NCI-H510A (cell line): ENCODE measurements at regions not wholly inside any gene's neighbourhood (a gene's known extent, or its start where the extent isn't known, plus 50 kb on each side); places are given as distances from the start of the nearest gene placed in this dataset.
"Not testable (repeated sequence)": the region's sequence is repeated elsewhere in the genome, so short reads cannot be mapped to it uniquely, and the experiment has no call there.

Experiments used
- DNase-seq: peaks from one replicate; lab custom pipeline; 2025; lab: John Stamatoyannopoulos, UW

DNA sequence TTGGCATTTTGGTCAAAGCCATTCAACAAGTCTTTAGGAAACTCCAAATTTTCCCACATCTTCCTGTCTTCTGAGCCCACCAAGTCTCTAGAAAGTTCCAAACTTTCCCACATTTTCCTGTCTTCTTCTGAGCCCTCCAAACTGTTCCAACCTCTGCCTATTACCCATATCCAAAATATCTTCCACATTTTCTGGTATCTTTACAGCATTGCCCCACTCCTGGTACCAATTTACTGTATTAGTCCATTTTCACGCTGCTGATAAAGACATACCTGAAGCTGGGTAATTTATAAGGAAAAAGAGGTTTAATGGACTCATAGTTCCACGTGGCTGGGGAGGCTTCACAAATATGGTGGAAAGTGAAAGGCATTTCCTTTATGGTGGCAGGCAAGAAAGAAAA lies 56.1 kb upstream of the GABRA3 start:
- not testable (repeated sequence) for DNase-seq

DNA sequence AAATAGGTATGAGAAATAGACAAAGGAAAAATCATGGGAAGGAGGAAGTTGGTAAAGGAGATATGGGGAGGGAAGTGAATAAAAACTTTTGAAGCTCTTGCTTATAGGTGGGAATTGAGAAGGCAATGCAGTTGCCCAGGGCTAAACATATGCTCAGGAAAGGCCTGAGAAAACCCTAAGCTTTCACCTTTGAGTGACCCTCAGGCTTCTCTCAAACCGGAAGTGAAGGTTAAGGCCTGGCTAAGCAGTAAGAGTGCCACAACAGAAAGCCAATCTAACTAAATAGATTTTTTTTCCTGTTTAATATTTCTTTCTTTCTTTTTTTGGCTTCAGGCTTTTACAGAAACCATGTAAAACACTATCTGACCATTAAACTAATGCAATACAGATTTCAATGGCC lies 69.5 kb upstream of the GABRA3 start:
- no peak for DNase-seq

DNA sequence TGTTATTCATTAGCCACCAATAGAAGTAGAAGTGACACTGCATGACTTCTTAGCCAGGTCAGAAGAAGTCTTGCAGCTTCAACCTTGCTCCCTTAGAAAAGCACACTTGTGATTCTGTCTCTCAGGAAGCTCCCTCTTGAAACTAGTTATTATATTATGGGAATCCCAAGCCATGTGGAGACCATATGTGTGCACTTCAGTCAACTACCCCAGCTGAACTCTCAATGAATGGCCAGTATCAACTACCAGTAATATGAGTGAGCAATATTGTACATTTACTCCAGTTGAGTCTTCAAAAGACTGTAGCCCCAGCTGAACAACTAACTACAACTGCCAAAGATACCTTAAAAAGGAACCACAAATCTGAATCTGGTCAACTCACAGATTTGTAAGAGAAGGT lies 77.1 kb upstream of the GABRA3 start:
- DNase-seq, result no peak

DNA sequence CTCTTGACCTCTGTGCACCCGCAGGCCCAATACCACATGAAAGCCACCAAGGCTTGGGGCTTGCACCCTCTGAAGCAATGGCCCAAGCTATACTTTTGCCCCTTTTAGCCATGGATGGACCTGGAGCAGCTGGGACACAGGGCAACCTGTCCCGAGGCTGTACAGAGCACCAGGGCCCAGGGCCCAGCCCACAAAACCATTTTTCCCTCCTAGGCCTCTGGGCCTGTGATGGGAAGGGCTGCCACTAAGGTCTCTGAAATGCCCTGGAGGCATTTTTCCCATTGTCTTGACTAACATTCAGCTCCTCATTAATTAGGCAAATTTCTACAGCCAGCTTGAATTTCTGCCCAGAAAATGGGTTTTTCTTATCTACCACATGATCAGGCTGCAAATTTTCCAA lies 79.9 kb upstream of the GABRA3 start:
- DNase-seq, result no peak

DNA sequence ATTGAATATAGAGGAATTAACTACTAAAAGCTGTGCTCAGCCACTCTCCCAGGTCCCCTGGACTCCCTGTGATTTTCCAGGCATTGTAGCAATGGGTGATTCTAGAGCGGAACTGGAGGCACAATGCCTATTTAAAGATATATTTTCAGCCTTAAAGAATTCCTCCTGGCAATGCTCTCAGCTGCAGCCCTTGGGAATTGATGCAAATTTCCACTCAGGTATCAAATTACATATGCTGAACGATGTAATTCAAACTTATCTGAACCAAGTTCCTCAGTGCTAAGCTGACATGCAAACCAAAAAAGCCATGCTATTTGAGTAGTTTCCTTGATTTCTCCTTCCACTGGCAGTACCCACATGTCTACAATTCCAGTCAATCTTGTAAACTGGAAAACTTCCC lies 86.3 kb upstream of the GABRA3 start:
- DNase-seq, result peak; percentile 0

DNA sequence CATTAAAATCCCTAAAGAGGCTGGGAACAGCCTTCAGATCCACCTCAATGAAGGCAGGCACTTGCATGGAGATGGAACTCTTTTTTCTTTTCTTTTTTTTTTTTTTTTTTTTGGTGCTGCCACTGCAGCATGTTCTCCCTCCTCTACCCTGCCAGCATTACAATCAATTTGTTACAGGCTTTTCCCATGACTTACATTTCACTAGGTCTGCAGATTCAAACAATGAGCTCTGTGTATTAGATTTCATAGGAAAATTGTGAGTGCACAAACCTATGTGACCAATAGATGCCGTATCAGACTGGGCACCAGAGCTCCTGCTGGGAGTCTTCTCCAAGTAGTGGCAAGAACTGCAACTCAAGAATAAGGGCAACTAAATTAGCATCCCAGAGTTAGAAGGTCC lies 63.8 kb upstream of the GABRQ start:
- DNase-seq, result no peak

DNA sequence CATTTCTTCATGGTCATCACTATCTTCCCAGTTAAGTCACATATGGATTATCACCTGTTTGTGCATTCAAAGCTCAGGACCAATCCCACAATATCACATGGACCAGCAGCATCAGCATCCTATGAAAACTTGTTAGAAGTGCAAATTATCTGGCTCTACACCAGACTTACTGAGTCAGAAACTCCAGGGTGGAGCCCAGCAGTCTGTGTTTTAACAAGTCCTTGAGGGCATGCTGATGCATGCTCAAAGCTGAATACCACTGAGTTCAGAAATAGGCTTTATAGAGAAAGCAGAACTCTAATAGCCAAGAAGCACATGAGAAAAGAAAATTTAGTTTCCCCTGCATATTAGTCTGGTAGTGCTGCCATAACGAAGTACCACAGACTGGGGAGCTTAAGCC lies 62.4 kb upstream of the GABRQ start:
- no peak for DNase-seq

DNA sequence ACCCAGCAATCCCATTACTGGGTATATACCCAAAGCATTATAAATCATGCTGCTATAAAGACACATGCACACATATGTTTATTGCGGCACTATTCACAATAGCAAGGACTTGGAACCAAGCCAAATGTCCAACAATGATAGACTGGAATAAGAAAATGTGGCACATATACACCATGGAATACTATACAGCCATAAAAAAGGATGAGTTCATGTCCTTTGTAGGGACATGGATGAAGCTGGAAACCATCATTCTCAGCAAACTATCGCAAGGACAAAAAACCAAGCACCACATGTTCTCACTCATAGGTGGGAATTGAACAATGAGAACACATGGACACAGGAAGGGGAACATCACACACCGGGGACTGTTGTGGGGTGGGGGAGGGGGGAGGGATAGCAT lies 50.2 kb upstream of the GABRQ start:
- DNase-seq, result not testable (repeated sequence)
